ENCODE measurements at regions not wholly inside any gene's neighbourhood (a gene's known extent, or its start where the extent isn't known, plus 50 kb on each side); places are given as distances from the start of the nearest gene placed in this dataset.

GRCh38 chr3:148606979-148607378 is 90.7 kb upstream of the AGTR1 start:
- TF ChIP-seq CTCF (optimal IDR thresholded peaks at IDR 0.05 in 1 of 3, IDR thresholded peaks at IDR 0.05 in 1 of 3, conservative IDR thresholded peaks at IDR 0.05 in 1 of 3; ENCODE audit: extremely low read depth in 1 of 3, insufficient read depth in 2 of 3, low read length in 3 of 3): no peak
- TF ChIP-seq EZH2 (IDR thresholded peaks at IDR 0.05; ENCODE audit: low read length): no peak

All from keratinocyte (primary cell).